Lower leg skin (tissue), 4 donors: ENCODE measurements at regions not wholly inside any gene's neighbourhood (a gene's known extent, or its start where the extent isn't known, plus 50 kb on each side); places are given as distances from the start of the nearest gene placed in this dataset.

Experiments
- DNase-seq, 2 donors: peaks; one replicate each; pipeline ENCODE4 v3.0.0-alpha.2; 2019; ENCODE audit warnings: low spot score in 2 of 2
- H3K4me3 ChIP-seq: fragments of 200-600 bp; sonication (generic); 2 replicates; pipeline ENCODE4 v1.5.1; 2017; ENCODE audit warnings: mild to moderate bottlenecking, low read depth; ENCODE audit not compliant: poor library complexity, severe bottlenecking
- CTCF ChIP-seq, 3 donors: fragments of 450-650 bp; IDR thresholded peaks; one replicate each; pipeline ENCODE4 v1.5.1; 2016; ENCODE audit warnings: antibody characterized with exemption in 3 of 3, mild to moderate bottlenecking in 3 of 3, moderate library complexity in 2 of 3
- POLR2A ChIP-seq, 2 donors: fragments of 450-650 bp; IDR thresholded peaks; one replicate each; pipeline ENCODE4 v1.6.1; 2016 to 2017; ENCODE audit warnings: antibody characterized with exemption in 2 of 2, mild to moderate bottlenecking in 1 of 2, moderate library complexity in 1 of 2
- WGBS, 2 donors: methylation state at CpG; one replicate each; pipeline ENCODE4 v1.1.5; 2018; 5-methylcytosine and 5-hydroxymethylcytosine counted together
- intact Hi-C: fragments of 100-400 bp; cut with DNase I; formaldehyde crosslinking; loops from one replicate; pipeline ENCODE4 v1.15.0; 2023; ENCODE audit warnings: low total_unique reads

GRCh38 chrX:109854096-109854495 lies 121.0 kb upstream of the ACSL4 start:
- DNase-seq = no peak
- intact Hi-C loops = loop anchor here (10.0 kb wide), 1 partner anchor 139 kb away; no protein-coding TSS in a partner anchor
- H3K4me3 ChIP-seq = no peak overlapping the region
- TF ChIP-seq POLR2A (IDR thresholded peaks at IDR 0.05) = no peak
- no peak for TF ChIP-seq CTCF (IDR thresholded peaks at IDR 0.05)

- TF ChIP-seq POLR2A (IDR thresholded peaks at IDR 0.05) (no peak), CTCF (IDR thresholded peaks at IDR 0.05) (no peak)
- WGBS, 2 donors = 66 to 74% methylated on average over 1 of the region's 1 CpG
- H3K4me3 ChIP-seq = no peak overlapping the region
- intact Hi-C loops = loop anchor here (10.0 kb wide), 1 partner anchor 141 kb away; no protein-coding TSS in a partner anchor
- DNase-seq = no peak
Observed at GRCh38 chrX:109855501-109855900, 122.4 kb upstream of the ACSL4 start.

GRCh38 chrX:109856974-109857373 lies 123.9 kb upstream of the ACSL4 start:
- intact Hi-C loops = loop anchor here (10.0 kb wide), 1 partner anchor 142 kb away; no protein-coding TSS in a partner anchor
- H3K4me3 ChIP-seq = no peak overlapping the region
- 15 to 22% methylated on average over 5 of the region's 5 CpGs for WGBS, 2 donors
- TF ChIP-seq POLR2A (IDR thresholded peaks at IDR 0.05) (no peak), CTCF (IDR thresholded peaks at IDR 0.05) (no peak)
- DNase-seq = no peak

GRCh38 chrX:109857584-109858228 lies 124.6 kb upstream of the ACSL4 start:
- H3K4me3 ChIP-seq = no peak overlapping the region
- DNase-seq = no peak
- WGBS, 2 donors = 57 to 74% methylated on average over 4 of the region's 4 CpGs
- no peak for TF ChIP-seq CTCF (IDR thresholded peaks at IDR 0.05)
- TF ChIP-seq POLR2A (IDR thresholded peaks at IDR 0.05) = no peak
- intact Hi-C loops = loop anchor here (10.0 kb wide), 1 partner anchor 143 kb away; no protein-coding TSS in a partner anchor

GRCh38 chrX:109858602-109859341 lies 125.7 kb upstream of the ACSL4 start:
- no peak for DNase-seq
- intact Hi-C loops = loop anchor here (10.0 kb wide), 1 partner anchor 144 kb away; no protein-coding TSS in a partner anchor
- WGBS, 2 donors = 76 to 82% methylated on average over 5 of the region's 5 CpGs

More at GRCh38 chrX:109858602-109859341, 125.7 kb upstream of the ACSL4 start:
- TF ChIP-seq POLR2A (IDR thresholded peaks at IDR 0.05) = no peak
- TF ChIP-seq CTCF (IDR thresholded peaks at IDR 0.05) = no peak
- no peak overlapping the region for H3K4me3 ChIP-seq
